H9 (cell line): ENCODE measurements at regions not wholly inside any gene's neighbourhood (a gene's known extent, or its start where the extent isn't known, plus 50 kb on each side); places are given as distances from the start of the nearest gene placed in this dataset.

Experiments used
- DNase-seq: peaks from one replicate; pipeline ENCODE4 v3.0.0-alpha.2; 2017
- H2AFZ ChIP-seq: one replicate; pipeline ENCODE4 v1.6.1; 2013; ENCODE audit warnings: mild to moderate bottlenecking, low read length, control low read depth, moderate library complexity
- H2AK5ac ChIP-seq: 2 replicates; pipeline ENCODE4 v1.6.1; 2013; ENCODE audit warnings: low read length, control low read depth, mixed read lengths; ENCODE audit not compliant: insufficient read length
- H2BK120ac ChIP-seq: one replicate; pipeline ENCODE4 v1.6.1; 2013; ENCODE audit warnings: low read depth, mild to moderate bottlenecking, low read length, control low read depth, inconsistent platforms; ENCODE audit not compliant: poor library complexity, severe bottlenecking
- H2BK12ac ChIP-seq: 2 replicates; pipeline ENCODE4 v1.6.1; 2013; ENCODE audit warnings: low read length, control low read depth, mixed read lengths, low read depth; ENCODE audit not compliant: insufficient read length
- H2BK15ac ChIP-seq: 2 replicates; pipeline ENCODE4 v1.6.1; 2013; ENCODE audit warnings: low read depth, low read length, control low read depth
- H2BK20ac ChIP-seq: one replicate; pipeline ENCODE4 v1.6.1; 2013; ENCODE audit warnings: low read depth, mild to moderate bottlenecking, low read length, control low read depth, inconsistent platforms; ENCODE audit not compliant: poor library complexity, severe bottlenecking
- H2BK5ac ChIP-seq: 2 replicates; pipeline ENCODE4 v1.6.1; 2013; ENCODE audit warnings: low read length, control low read depth, mixed read lengths; ENCODE audit not compliant: insufficient read length
- H3K14ac ChIP-seq: 2 replicates; pipeline ENCODE4 v1.6.1; 2013; ENCODE audit warnings: low read length, control low read depth; ENCODE audit not compliant: insufficient read depth
- H3K18ac ChIP-seq: 2 replicates; pipeline ENCODE4 v1.6.1; 2013; ENCODE audit warnings: low read depth, mild to moderate bottlenecking, mixed read lengths, low read length, control low read depth; ENCODE audit not compliant: insufficient read length
- H3K23ac ChIP-seq: 2 replicates; pipeline ENCODE4 v1.6.1; 2013; ENCODE audit warnings: low read length, control low read depth, mixed read lengths, low read depth; ENCODE audit not compliant: insufficient read length
- H3K23me2 ChIP-seq: 2 replicates; pipeline ENCODE4 v1.6.1; 2013; ENCODE audit warnings: low read depth, mild to moderate bottlenecking, mixed read lengths, low read length, control low read depth; ENCODE audit not compliant: insufficient read length, poor library complexity, severe bottlenecking
- H3K27ac ChIP-seq: 2 replicates; pipeline ENCODE4 v1.5.1; 2013; ENCODE audit warnings: low read length, control low read depth, mixed read lengths, low read depth; ENCODE audit not compliant: insufficient read length
- H3K27me3 ChIP-seq: 2 replicates; pipeline ENCODE4 v1.6.1; 2013; ENCODE audit warnings: low read length, control low read depth, inconsistent platforms; ENCODE audit not compliant: insufficient read depth
- H3K4ac ChIP-seq: 2 replicates; pipeline ENCODE4 v1.6.1; 2013; ENCODE audit warnings: low read depth, mild to moderate bottlenecking, control low read depth, inconsistent platforms, low read length, moderate library complexity
- H3K4me1 ChIP-seq: 2 replicates; pipeline ENCODE4 v1.6.1; 2013; ENCODE audit warnings: low read length, control low read depth, inconsistent platforms; ENCODE audit not compliant: insufficient read depth
- H3K4me2 ChIP-seq: 2 replicates; pipeline ENCODE4 v1.6.1; 2013; ENCODE audit warnings: low read length, control low read depth, mixed read lengths; ENCODE audit not compliant: insufficient read length, insufficient read depth
- H3K56ac ChIP-seq: 2 replicates; pipeline ENCODE4 v1.6.1; 2013; ENCODE audit warnings: low read depth, mild to moderate bottlenecking, mixed read lengths, low read length, control low read depth; ENCODE audit not compliant: insufficient read length
- H3K79me1 ChIP-seq: 2 replicates; pipeline ENCODE4 v1.6.1; 2013; ENCODE audit warnings: low read depth, mild to moderate bottlenecking, moderate library complexity, low read length, control low read depth, inconsistent platforms; ENCODE audit not compliant: insufficient read depth, poor library complexity, severe bottlenecking
- H3K79me2 ChIP-seq: 2 replicates; pipeline ENCODE4 v1.6.1; 2013; ENCODE audit warnings: low read length, control low read depth, inconsistent platforms; ENCODE audit not compliant: insufficient read depth
- H3K9ac ChIP-seq: 2 replicates; pipeline ENCODE4 v1.6.1; 2013; ENCODE audit warnings: low read length, control low read depth, mixed read lengths; ENCODE audit not compliant: insufficient read length; ENCODE audit errors: extremely low read depth
- H3K9me3 ChIP-seq: one replicate; pipeline ENCODE4 v1.6.1; 2013; ENCODE audit warnings: low read depth, low read length, inconsistent platforms; ENCODE audit not compliant: control insufficient read depth
- H3T11ph ChIP-seq: one replicate; pipeline ENCODE4 v1.6.1; 2013; ENCODE audit warnings: mild to moderate bottlenecking, low read length, control low read depth, inconsistent platforms
- H4K20me1 ChIP-seq: one replicate; pipeline ENCODE4 v1.6.1; 2013; ENCODE audit not compliant: control insufficient read depth, insufficient read length, insufficient read depth
- H4K5ac ChIP-seq: 2 replicates; pipeline ENCODE4 v1.6.1; 2013; ENCODE audit warnings: low read depth, mild to moderate bottlenecking, mixed read lengths, low read length, control low read depth; ENCODE audit not compliant: insufficient read length
- H4K8ac ChIP-seq: replicated peaks from 2 replicates; pipeline ENCODE4 v1.6.1; 2013; ENCODE audit warnings: low read length, control low read depth, mixed read lengths, low read depth; ENCODE audit not compliant: insufficient read length
- H4K91ac ChIP-seq: 2 replicates; pipeline ENCODE4 v1.6.1; 2013; ENCODE audit warnings: low read depth, mild to moderate bottlenecking, moderate library complexity, mixed read lengths, low read length, control low read depth; ENCODE audit not compliant: insufficient read length
- H3K27ac Mint-ChIP-seq, 3 experiments: 2 replicates in 2 of 3; 3 replicates in 1 of 3; pipeline ENCODE4 v1.8.0; 2020 to 2021; ENCODE audit warnings: mixed read lengths in 3 of 3, mild to moderate bottlenecking in 1 of 3, moderate library complexity in 1 of 3
- H3K27me3 Mint-ChIP-seq: 2 replicates; pipeline ENCODE4 v1.8.0; 2021; ENCODE audit warnings: low read depth, mild to moderate bottlenecking, moderate library complexity, mixed read lengths
- H3K36me3 Mint-ChIP-seq, 3 experiments: 2 replicates in 2 of 3; 3 replicates in 1 of 3; pipeline ENCODE4 v1.8.0; 2020 to 2021; ENCODE audit warnings: low read depth in 3 of 3, mixed read lengths in 3 of 3; ENCODE audit not compliant: insufficient read depth in 1 of 3
- H3K4me1 Mint-ChIP-seq, 2 experiments: 2 replicates each; pipeline ENCODE4 v1.8.0; 2020; ENCODE audit warnings: mixed read lengths in 2 of 2
- H3K4me3 Mint-ChIP-seq, 2 experiments: 2 replicates in 1 of 2; 3 replicates in 1 of 2; pipeline ENCODE4 v1.8.0; 2020 to 2021; ENCODE audit warnings: mild to moderate bottlenecking in 2 of 2, mixed read lengths in 2 of 2, moderate library complexity in 1 of 2
- H3K9me3 Mint-ChIP-seq, 2 experiments: 2 replicates in 1 of 2; 3 replicates in 1 of 2; pipeline ENCODE4 v1.8.0; 2020; ENCODE audit warnings: mild to moderate bottlenecking in 2 of 2, mixed read lengths in 2 of 2, moderate library complexity in 1 of 2
- CTCF ChIP-seq: fragments of 200-600 bp; sonication (generic); conservative IDR thresholded peaks from 3 replicates; pipeline ENCODE4 v1.8.0; 2021; ENCODE audit warnings: antibody characterized with exemption, mild to moderate bottlenecking
- WGBS: extraction: QIAGEN DNeasy Blood & Tissue Kit; methylation state at CpG from one replicate; pipeline ENCODE4 v1.1.7; 2013; ENCODE audit warnings: missing lambda C conversion rate, low lambda C conversion rate, mixed read lengths; ENCODE audit not compliant: insufficient read length; ENCODE audit errors: extremely low coverage; 5-methylcytosine and 5-hydroxymethylcytosine counted together

GRCh38 chr22:22047776-22048175 is 65.2 kb upstream of the TOP3B start:
- no peak overlapping the region for H4K8ac ChIP-seq
- H3K4me2 ChIP-seq = no peak overlapping the region
- H3K4ac ChIP-seq = no peak overlapping the region
- H3K79me1 ChIP-seq = no peaks in the 10 kb centered on the region
- no peak overlapping the region for H2AFZ ChIP-seq
- no peak overlapping the region for H3K18ac ChIP-seq
- no peak overlapping the region for H3K56ac ChIP-seq
- H3K4me1 Mint-ChIP-seq = no peaks in the 10 kb centered on the region
- peaks cover 84% of the 10 kb centered on the region for H3K27me3 Mint-ChIP-seq
- TF ChIP-seq CTCF = no peak
- no peaks in the 10 kb centered on the region for H3K4me1 ChIP-seq
- no peak overlapping the region for H4K91ac ChIP-seq
- WGBS = no CpG with 5 or more reads among the region's 4 CpGs
- H3K23me2 ChIP-seq = no peaks in the 10 kb centered on the region
- no peak overlapping the region for H2BK20ac ChIP-seq
- H3K27ac Mint-ChIP-seq = no peak overlapping the region
- H2AK5ac ChIP-seq = no peak overlapping the region
- H3K79me2 ChIP-seq = no peaks in the 10 kb centered on the region
- H2BK5ac ChIP-seq = no peak overlapping the region
- no peak overlapping the region for H2BK15ac ChIP-seq
- H3K4me3 Mint-ChIP-seq = no peak overlapping the region
- H3K9ac ChIP-seq = no peak overlapping the region
- H2BK12ac ChIP-seq = no peak overlapping the region
- peaks cover 0 to 1% of the 10 kb centered on the region in 2 experiments; a peak in 2 of 5 replicates for H3K9me3 Mint-ChIP-seq
- H4K5ac ChIP-seq = no peak overlapping the region
- no peak overlapping the region for H3K27ac ChIP-seq
- H3K9me3 ChIP-seq = no peaks in the 10 kb centered on the region
- no peaks in the 10 kb centered on the region for H3K36me3 Mint-ChIP-seq
- H3K27me3 ChIP-seq = peaks cover 40% of the 10 kb centered on the region; the same call in 1 of the 2 replicates
- no peak overlapping the region for H3K23ac ChIP-seq
- H3K14ac ChIP-seq = no peak overlapping the region
- no peak overlapping the region for H3T11ph ChIP-seq
- H2BK120ac ChIP-seq = no peak overlapping the region
- no peaks in the 10 kb centered on the region for H4K20me1 ChIP-seq
- no peak for DNase-seq
